Panc1 (cell line): ENCODE measurements at regions not wholly inside any gene's neighbourhood (a gene's known extent, or its start where the extent isn't known, plus 50 kb on each side); places are given as distances from the start of the nearest gene placed in this dataset.
"Not testable (repeated sequence)": the region's sequence is repeated elsewhere in the genome, so short reads cannot be mapped to it uniquely, and the experiment has no call there.

Source experiments
- ATAC-seq: fragments of 200-7000 bp; cut with Tn5 transposase; 2 replicates; pipeline ENCODE4 v1.9.1; 2020; ENCODE audit warnings: mild to moderate bottlenecking, moderate library complexity
- BruUV-seq: library from RNA; stranded (reverse); fragments of 400-500 nt; replicated peaks from 2 replicates; lab custom pipeline; 2021; lab: Mats Ljungman, UMichigan
- CTCF ChIA-PET: fragments of 300-600 bp; sonication (Branson Sonifier 250); formaldehyde crosslinking; loops from one replicate; lab custom pipeline; 2022; ENCODE audit warnings: antibody characterized with exemption; lab: Charles Lee
- POLR2A ChIA-PET: fragments of 300-600 bp; sonication (Branson Sonifier 250); formaldehyde crosslinking; loops from one replicate; lab custom pipeline; 2022; ENCODE audit warnings: antibody characterized with exemption; lab: Charles Lee
- DNase-seq: peaks from one replicate; pipeline ENCODE4 v3.0.0-alpha.2; 2010; ENCODE audit warnings: low read depth, low spot score
- H3K27ac ChIP-seq: 2 replicates; pipeline ENCODE4 v1.5.1; 2011; ENCODE audit warnings: mild to moderate bottlenecking, low read length, inconsistent platforms
- H3K27me3 ChIP-seq: fragments of 200-500 bp; sonication (Bioruptor generic); 2 replicates; pipeline ENCODE4 v1.6.0; 2014; ENCODE audit warnings: low read length, inconsistent platforms; ENCODE audit not compliant: control insufficient read depth, insufficient read depth
- H3K36me3 ChIP-seq: fragments of 200-500 bp; sonication (Bioruptor generic); 2 replicates; pipeline ENCODE4 v1.5.1; 2014; ENCODE audit warnings: inconsistent platforms, mild to moderate bottlenecking, low read length, moderate library complexity; ENCODE audit not compliant: control insufficient read depth, insufficient read depth
- H3K4me1 ChIP-seq: 2 replicates; pipeline ENCODE4 v1.5.1; 2011; ENCODE audit warnings: inconsistent platforms, mild to moderate bottlenecking, low read length, moderate library complexity; ENCODE audit not compliant: control insufficient read depth, insufficient read depth
- H3K4me3 ChIP-seq, 2 experiments: 2 replicates each; pipeline ENCODE4 v1.5.1; 2011 to 2012; ENCODE audit warnings: low read depth in 2 of 2, low read length in 2 of 2, mild to moderate bottlenecking in 2 of 2, inconsistent platforms in 1 of 2, moderate library complexity in 1 of 2
- H3K9me3 ChIP-seq: fragments of 200-500 bp; sonication (Bioruptor generic); 2 replicates; pipeline ENCODE4 v1.5.1; 2014; ENCODE audit warnings: low read depth, mild to moderate bottlenecking, inconsistent platforms, low read length, moderate library complexity; ENCODE audit not compliant: control insufficient read depth, insufficient read depth
- CTCF ChIP-seq: fragments of 450-650 bp; IDR thresholded peaks from 2 replicates; pipeline ENCODE4 v1.5.1; 2017; ENCODE audit warnings: mild to moderate bottlenecking
- POLR2AphosphoS5 ChIP-seq: IDR thresholded peaks from 2 replicates; pipeline ENCODE4 v1.6.1; 2012; ENCODE audit warnings: mild to moderate bottlenecking, low read depth, low read length, moderate library complexity
- REST ChIP-seq, 2 experiments: IDR thresholded peaks; 2 replicates each; pipeline ENCODE4 v1.6.1; 2011 to 2012; ENCODE audit warnings: low read depth in 2 of 2, control low read depth in 1 of 2, low read length in 1 of 2, mild to moderate bottlenecking in 1 of 2, moderate library complexity in 1 of 2; ENCODE audit not compliant: insufficient read depth in 1 of 2
- SIN3A ChIP-seq: IDR thresholded peaks from 2 replicates; pipeline ENCODE4 v1.6.1; 2012; ENCODE audit warnings: low read depth, mild to moderate bottlenecking, low read length, moderate library complexity, borderline replicate concordance; ENCODE audit not compliant: insufficient read depth
- TCF7L2 ChIP-seq: IDR thresholded peaks from 2 replicates; pipeline ENCODE4 v1.6.1; 2011; ENCODE audit warnings: mild to moderate bottlenecking, low read depth, low read length, inconsistent platforms
- in situ Hi-C: cut with HindIII; loops from 2 replicates; pipeline ENCODE4 v1.10.0; 2016; ENCODE audit warnings: low sequenced_read_pairs, low pct_unique_long_range_greater_than_20kb
- intact Hi-C: fragments of 100-400 bp; cut with micrococcal nuclease; formaldehyde crosslinking; loops from one replicate; pipeline ENCODE4 v1.10.0; 2022; ENCODE audit not compliant: unreplicated experiment

- in situ Hi-C loops = no loop called here
- H3K9me3 ChIP-seq = no peaks in the 10 kb centered on the region
- no peak for DNase-seq
- no TSS peak for BruUV-seq
- intact Hi-C loops = no loop called here
- H3K4me3 ChIP-seq = no peak overlapping the region
- CTCF ChIA-PET = no interaction called here
- no peak overlapping the region for H3K27ac ChIP-seq
- H3K27me3 ChIP-seq = no peaks in the 10 kb centered on the region
- no peak for TF ChIP-seq TCF7L2
- TF ChIP-seq REST (IDR thresholded peaks at IDR 0.05; ENCODE audit: insufficient read depth in 1 of 2, low read depth in 2 of 2, low read length in 1 of 2) = no peak
- TF ChIP-seq SIN3A = no peak
- no peak for TF ChIP-seq CTCF
- TF ChIP-seq POLR2AphosphoS5 = no peak
- H3K36me3 ChIP-seq = no peaks in the 10 kb centered on the region; the same call in 1 of the 2 replicates
- no peaks in the 10 kb centered on the region for H3K4me1 ChIP-seq
- POLR2A ChIA-PET = no interaction called here
- ATAC-seq = no peak
Measured at GRCh38 chr3:106359692-106360091, 490.9 kb upstream of the CBLB start.

DNA sequence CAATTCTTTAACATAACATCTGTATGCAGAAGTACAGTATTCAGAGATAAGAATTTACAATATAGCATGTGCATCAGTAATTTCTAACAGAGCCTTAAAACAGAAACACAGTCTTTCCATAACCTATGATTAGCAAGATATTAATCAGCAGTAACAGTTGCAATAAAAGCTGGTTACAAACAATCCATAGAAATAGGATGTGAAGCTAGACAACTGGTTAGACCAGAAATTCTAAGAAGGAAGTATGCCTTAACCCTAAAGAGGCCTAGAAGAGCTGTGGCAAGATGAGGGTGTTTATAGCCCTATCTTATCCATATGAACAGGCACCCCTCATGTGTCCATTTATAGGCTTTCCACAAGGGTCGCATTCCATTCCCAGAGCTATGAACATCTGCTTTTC is 492.1 kb upstream of the CBLB start:
- H3K4me3 ChIP-seq, H3K27ac ChIP-seq, H3K9me3 ChIP-seq, H3K27me3 ChIP-seq, CTCF ChIA-PET, H3K4me1 ChIP-seq, intact Hi-C loops, in situ Hi-C loops, H3K36me3 ChIP-seq, ATAC-seq, DNase-seq, BruUV-seq, POLR2A ChIA-PET: not testable (repeated sequence)

- BruUV-seq = no TSS peak
- Histone ChIP-seq H3K9me3 (no peaks in the 10 kb centered on the region), H3K4me3 (no peak overlapping the region), H3K36me3 (no peaks in the 10 kb centered on the region; the same call in 1 of the 2 replicates), H3K4me1 (no peaks in the 10 kb centered on the region), H3K27ac (no peak overlapping the region), H3K27me3 (no peaks in the 10 kb centered on the region)
- TF ChIP-seq POLR2AphosphoS5 (no peak), TCF7L2 (no peak), SIN3A (no peak), REST (IDR thresholded peaks at IDR 0.05; ENCODE audit: insufficient read depth in 1 of 2, low read depth in 2 of 2, low read length in 1 of 2) (no peak), CTCF (no peak)
- ChIA-PET POLR2A (no interaction called here), CTCF (no interaction called here)
- ATAC-seq (no peak), DNase-seq (no peak)
- in situ Hi-C loops = no loop called here
- intact Hi-C loops = no loop called here
Measured at GRCh38 chr3:106364477-106364876, 495.7 kb upstream of the CBLB start.
